MV-4-11 (cell line): ENCODE measurements at regions not wholly inside any gene's neighbourhood (a gene's known extent, or its start where the extent isn't known, plus 50 kb on each side); places are given as distances from the start of the nearest gene placed in this dataset.
A peak's percentile ranks its signal among the peaks of the same experiment; 100 is the strongest.

ENCODE experiments used
- DNase-seq: peaks from one replicate; lab custom pipeline; 2025; lab: John Stamatoyannopoulos, UW

DNA sequence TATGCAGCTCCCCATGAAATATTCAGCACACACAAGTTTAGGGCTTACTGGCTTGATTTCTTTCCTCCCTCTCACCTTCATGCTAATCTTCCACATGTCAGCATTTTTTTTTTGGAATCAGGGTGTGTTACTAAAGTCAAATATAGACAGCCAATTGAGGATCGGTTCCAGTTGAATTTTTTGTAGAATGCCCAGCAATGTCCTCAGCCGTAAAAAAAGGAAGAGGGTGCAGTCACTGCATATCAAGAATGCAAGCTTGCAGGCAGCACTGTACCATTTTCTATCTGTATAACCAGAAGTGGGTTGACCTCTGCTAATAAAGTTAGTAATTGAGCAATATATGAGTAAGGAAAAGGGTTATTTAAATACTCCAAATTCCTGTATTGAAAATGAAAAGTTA is 51.4 kb upstream of the CHMP2B start:
- no peak for DNase-seq

DNA sequence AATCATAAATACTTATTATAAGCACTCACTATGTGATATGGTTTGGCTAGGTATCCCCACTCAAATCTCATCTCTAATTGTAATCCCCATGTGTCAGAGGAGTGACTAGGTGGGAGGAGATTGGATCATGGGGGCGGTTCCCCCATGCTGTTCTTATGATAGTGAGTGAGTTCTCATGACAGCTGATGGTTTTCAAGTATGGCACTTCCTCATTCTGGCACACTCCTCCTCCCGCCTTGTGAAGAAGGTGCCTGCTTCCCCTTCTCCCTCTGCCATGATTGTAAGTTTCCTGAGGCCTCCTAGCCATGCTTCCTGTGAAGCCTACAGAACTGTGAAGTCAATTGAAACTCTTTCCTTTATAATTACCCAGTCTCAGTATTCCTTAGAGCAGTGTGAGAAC is 53.3 kb upstream of the CHMP2B start:
- peak; percentile 75 for DNase-seq

DNA sequence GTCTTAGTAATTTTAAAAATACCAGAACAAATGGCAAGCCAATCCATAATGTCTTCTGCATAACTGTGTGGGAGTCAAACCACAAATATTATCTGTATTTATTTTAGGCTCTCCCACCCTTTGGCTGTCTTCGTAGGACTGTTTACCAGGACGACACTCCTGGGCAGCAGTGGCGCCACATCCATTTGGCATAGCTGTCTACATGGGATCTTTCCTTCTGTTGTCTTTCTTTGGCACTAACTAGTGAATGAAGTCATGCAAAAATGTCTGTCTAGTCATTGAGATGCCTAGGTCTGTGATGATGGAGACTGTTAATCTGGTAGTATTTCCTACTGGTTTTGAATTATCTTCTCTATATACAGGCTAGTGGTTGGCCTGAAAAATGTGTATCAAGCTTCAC is 54.0 kb upstream of the CHMP2B start:
- no peak for DNase-seq

DNA sequence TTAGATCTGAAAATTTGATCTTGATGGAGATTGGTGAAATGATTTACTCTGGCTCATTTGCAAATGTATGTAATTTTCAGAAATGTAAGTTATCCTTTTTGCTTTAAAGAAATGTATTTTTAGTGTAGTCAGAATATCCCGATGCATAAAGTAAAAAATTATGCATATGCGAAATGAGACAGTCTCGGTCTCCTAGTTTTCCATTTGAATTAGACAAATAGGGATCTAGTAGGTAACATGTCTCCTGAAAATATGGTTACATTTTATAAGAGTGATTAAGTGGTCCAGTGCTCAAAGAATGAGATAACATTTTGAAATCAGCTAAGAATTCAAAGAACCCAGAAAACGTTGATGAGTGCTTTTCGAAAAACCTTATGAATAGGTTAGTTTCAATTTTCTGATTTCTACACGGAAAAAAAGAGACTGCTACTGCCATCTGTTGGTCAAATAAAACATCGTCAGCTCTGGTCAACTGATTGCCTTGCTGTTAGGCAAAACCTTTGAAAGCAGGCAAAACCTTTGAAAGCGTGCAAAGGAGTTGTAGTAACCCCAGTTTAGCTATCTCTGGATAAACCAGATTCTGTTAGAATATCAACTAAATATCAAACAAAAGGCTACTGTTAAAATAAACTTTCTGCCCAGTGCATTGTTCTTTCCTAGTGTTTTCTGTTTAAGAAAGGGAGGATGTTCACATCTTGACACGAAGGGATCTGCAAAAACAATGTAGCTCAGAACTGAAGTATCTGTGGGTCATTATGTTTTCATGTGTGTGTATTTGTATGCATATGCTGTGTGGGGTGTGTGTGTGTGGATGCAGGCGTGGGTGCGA is 59.3 kb upstream of the CHMP2B start:
- DNase-seq = peak; percentile 9

DNA sequence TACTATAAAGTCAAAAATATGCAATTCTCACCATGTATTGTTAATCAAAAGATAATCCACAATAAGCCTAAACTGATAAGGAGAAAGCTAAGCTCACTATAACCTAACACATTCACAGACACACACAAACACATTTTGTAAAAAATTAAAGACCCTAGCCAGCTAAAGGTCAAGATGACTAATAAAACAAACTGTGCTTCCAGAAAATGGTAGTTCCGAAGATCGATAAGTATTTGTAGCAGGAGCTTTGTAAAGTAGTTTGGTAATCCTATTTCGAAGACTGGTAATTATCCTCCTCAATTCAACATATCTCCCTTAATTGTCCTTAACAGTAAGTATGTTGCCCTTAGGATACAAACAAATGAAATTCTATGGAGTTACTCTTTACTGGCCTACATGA is 62.9 kb upstream of the CHMP2B start:
- no peak for DNase-seq

DNA sequence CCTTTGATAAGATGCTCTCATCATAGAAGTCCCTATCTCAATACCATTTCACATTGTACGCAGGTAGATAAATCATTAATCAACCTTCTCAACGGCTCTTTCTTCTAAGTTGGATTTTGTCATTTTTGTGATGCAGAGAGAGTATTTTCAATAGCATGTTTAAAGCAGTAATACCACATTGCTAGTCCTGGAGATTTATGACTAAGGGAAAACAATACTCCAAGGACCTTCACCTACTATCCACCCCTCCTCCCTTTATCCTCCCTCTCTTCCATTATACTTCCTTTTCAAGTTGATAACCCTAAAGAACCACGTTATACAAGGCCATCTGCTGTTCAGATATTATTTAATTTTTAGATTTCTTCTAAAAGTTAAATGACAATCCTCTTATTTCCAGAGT is 65.3 kb upstream of the CHMP2B start:
- no peak for DNase-seq

DNA sequence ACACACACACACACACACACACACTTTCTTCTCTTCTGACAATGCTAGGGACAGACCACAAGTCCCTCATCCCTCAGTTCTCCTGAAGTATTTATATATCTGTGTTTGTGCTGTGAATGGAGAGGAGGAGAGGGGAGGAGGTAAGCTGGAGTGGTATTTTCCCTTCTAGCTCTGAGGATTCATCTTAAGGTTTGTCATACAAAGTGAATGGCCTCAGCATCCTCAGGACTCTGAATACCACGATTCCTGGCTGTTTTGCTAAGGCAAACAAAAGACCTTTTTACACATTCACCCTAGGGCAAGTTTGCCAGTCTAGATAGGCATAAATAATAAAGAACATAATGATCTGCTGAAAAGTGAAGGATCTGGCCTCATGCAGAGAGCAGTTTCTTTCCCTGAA is 65.7 kb upstream of the CHMP2B start:
- DNase-seq = no peak

DNA sequence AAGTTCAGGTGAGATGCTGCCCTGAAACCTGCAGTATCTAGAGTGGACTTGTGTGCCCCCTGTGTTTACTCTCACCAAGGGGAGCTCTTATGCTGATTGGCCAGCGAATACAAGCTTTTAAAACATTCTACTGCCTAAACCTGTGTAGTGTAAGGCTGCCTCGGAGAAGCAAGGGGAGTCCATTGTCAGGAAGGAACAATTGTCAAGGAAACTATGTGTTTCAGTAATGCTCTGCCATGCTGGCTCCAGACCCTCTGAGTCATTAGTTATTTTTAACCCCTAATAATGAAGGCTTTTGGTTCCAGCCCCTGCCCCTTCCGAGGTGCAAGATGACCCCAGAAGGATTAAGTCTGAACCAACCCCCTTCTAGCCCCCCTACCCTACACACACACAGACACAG is 66.1 kb upstream of the CHMP2B start:
- no peak for DNase-seq

DNA sequence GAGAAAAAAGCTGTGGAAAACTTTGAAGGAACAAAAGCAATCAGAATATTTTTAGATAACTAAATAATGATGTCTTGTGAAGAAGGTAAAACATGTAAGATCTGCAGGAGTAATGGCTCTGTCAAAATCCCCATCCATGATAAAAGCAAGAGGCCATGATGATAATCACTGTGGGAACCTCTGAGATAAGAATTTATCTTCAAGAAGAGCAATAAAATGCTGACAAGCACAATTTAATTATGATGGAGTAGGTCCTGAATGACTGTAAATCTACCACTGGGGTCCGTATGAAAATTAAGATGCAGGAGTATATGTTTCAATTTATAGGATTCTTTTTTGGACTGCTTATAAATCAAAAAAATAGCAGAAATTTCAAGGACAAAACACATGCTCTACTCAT is 68.3 kb upstream of the CHMP2B start:
- DNase-seq = no peak

DNA sequence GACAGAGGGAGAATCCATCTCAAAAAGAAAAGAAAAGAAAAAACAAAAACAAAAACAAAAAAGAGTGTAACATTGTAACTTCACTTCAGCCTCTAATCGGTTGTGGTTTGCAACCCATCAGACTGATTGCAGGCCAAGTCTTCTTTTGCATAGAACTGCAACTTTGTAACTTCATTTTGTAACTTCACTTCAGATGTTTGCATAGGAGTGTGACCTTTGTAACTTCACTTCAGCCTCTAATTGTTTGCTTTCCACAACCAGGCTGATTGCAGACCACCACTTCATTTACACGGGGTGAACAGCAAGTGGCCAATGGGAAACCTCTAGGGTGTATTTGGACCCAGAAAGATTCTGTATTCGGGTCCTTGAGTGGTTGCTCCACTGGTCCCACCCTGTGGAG is 79.1 kb upstream of the CHMP2B start:
- no peak for DNase-seq

DNA sequence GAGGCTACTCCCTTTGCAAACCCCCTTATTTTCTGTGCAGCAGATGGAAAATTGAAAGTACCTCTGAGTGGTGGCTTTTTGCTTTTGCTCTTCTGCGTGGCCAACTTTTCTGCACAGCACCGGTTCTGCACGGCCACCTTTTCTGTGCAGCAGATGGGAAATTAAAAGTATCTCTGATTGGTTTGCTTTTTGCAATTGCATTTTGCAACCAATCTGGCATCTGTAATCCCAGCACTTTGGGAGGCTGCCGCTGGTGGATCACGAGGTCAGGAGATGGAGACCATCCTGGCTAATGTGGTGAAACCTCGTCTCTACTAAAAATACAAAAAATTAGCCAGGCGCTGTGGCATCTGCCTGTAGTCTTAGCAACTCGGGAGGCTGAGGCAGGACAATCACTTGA is 79.5 kb upstream of the CHMP2B start:
- no peak for DNase-seq

DNA sequence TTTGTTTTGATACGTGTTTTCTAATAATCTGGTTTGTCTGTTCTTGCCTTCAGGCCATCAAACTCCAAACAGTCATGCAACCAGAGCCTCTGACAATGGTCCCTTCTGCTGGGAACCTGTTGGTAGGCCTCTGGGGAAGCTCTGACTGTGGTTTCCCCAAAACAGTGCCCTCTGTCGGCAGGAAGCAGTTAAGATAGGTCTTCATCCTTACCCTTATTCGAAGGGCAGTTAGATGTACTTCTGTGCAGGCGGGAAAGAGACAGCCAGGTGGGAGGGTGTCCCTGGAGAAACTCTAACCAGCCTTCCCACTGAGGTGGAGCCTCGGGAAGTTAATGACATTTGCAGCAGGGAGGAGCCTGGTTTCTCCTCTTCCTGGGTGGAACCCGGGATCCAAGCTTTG is 81.6 kb upstream of the CHMP2B start:
- DNase-seq = no peak

DNA sequence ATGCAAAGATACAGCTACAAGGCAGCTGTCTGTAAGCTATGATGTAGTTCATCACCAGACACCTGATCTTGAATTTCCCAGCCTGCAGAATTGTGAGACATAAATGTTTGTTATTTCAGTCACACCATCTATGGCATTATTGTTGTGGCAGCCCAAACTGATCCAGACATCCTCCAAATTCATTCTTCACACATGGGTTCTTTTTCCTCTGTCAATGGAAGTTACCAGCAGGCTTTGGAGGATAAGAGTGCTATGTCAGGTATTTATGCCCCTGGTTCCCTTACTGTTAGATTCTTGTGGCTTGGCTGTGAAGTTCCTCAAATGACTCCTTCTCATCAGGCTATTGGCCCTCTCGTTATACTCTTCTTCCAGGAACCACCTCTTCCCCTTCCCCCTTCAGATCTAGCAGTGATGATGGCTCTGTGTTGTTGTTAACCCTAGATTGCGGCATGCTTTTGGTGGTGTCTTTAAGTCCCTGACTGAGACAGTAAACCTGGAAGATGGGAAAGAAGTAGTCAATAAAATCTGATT is 91.0 kb upstream of the CHMP2B start:
- no peak for DNase-seq

DNA sequence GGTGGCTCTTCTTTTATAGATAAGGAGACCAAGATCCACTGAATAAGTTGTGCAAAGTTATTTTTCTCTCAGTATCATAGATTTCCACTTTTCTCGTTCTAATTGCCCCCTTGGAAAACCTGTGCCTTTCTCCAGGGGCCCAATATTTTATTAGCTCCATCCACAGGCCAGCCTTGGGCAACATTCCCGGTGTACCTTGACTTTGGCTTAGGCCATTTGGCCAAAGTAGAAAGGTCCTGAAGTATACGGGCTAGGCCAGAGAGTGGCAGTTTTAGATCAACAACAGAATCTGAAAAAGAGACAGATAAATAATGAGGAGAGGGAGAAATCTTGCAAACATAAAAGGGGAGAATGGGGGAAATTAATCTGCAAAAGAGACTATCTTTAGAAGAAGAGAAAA is 91.7 kb upstream of the CHMP2B start:
- DNase-seq = no peak

DNA sequence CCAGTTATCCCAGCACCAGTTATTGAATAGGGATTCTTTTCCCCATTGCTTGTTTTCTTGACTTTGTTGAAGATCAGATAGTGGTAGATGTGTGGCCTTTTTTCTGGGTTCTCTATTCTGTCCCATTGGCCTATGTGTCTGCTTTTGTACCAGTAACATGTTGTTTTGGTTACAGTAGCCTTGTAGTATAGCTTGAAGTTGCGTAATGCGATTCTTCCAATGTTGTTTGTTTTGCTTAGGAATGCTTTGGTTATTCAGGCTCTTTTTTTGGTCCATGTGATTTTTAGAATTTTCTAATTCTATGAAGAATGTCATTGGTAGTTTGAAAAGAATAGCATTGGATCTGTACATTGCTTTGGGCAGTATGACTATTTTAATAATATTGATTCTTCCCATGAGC is 94.3 kb upstream of the CHMP2B start:
- DNase-seq = no peak

DNA sequence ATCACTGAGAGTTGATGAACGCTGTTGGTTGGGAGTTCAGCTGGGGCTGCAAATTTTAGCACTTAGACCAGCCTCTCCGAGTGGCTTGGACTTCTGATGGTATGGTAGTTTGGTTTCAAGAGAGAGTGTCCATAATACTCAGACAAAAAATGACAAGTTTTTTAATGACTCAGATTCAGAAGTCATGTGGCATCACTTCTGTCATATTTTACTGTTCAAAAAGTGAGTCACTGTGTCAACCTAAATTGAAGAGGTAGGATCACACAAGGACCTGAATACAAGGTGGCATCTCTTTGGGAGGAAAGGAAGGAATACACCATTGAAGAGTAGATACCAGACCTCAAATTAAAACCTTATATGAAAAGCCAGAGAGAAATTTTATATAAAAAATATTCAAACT is 99.1 kb upstream of the CHMP2B start:
- no peak for DNase-seq

DNA sequence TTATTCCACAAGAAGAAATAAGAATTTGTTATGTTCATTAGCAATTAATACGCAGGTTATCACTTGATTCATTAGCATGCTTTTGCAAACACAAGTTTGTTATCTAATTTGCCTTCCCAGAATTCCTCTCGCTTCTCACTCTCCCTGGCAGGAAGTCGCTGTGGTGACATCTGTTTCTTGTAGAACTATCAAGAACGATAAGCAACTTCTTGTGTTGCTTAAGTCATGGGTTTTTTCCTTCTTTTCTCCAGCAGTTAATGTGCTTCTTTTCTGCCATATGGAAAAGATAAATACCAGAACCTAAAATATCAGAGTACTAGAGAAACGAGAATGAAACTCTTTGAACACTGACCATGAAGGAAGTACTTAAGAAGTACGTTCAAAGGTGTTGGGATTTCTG is 99.8 kb upstream of the CHMP2B start:
- no peak for DNase-seq

DNA sequence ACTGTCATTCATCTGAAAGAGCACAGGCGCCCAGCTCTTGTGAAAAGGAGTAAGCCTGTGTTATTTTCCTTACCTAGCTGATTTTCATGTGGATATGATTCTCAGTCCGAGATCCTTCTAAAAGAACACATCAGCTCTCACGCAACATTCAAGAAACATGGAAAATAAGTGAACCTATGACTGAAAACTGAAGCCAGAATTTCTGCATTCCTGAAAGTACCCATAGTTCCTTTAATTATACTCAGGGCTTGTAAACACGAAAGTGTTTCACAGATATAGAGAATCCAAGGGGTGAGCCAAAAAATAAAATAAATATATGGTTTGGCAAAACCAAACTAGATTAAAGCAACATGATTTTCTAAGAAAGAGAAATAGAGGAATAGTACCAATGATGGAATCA is 100.8 kb upstream of the CHMP2B start:
- DNase-seq = no peak

DNA sequence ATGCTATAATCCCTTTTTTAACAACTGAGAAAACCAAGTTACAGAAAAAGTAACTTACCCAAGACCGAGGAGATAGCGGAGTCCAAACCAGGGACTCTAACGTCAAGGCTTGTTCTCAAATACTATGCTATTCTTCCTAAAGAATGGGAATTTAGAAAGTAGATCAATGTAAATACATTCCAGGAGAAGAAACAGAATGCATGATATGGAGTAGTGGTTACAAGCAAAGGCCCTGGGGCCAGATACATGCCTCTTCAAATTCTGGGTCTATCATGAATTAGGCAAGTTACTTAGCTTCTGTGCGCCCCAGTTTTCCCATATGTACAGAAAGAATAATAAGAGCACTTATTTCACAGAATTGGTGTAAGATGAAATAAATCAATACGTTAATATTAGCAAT is 102.0 kb upstream of the CHMP2B start:
- DNase-seq = no peak

DNA sequence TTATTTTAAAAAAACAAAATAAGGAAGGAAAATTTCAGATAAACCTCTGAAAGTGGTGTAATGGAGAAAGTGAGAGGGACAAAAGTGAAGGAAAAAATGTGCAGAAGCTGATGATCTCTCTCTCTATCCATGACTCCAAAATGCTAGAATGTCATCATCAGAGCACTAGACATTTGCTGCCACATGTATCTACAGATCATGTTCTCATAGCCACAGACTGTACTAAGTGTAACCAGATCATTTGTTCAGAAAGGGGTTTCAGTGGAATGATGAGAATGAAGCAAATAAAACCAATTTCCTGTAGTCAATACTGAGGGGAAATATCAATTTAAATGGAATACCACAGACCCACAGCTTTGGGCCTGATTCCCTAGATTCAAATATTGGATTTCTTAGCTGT is 104.3 kb upstream of the CHMP2B start:
- DNase-seq = no peak

DNA sequence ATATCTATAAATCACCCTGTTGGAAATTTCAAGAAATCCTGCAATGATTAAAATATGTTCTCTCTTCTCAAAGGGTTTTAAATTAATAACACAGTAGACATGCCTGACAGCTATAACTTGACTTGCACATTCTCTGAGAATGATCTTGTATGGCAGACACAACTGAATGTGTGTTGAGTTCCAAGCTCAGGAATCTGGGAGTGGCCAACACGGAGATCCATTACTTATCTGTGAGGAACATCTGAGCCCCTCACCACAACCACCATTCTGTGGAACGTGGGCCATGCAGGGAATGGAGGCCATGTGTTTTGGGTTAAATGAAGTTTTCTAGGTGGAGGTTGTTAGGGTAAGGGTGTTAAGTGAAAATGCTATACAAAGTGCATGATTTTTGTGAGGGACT is 105.3 kb upstream of the CHMP2B start:
- no peak for DNase-seq

DNA sequence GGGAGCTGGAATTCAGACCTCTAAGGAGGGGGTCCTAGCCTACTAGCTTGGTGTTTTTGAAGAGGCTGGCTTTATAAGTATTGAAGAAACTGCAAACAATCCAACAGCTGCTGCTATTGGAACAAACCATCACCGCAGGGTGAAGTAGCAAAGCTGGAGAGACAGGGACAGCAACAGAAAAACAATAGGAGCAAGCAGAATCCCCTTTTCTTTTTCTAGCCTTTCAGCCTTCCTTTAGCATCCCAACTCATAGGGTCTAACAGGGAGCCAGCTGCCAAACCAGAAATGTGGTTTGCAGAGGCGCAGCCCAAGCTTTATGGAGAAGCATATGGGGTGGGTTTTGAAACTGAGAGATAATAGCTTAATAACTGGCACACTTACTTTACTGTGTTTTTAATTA is 106.2 kb upstream of the CHMP2B start:
- no peak for DNase-seq

DNA sequence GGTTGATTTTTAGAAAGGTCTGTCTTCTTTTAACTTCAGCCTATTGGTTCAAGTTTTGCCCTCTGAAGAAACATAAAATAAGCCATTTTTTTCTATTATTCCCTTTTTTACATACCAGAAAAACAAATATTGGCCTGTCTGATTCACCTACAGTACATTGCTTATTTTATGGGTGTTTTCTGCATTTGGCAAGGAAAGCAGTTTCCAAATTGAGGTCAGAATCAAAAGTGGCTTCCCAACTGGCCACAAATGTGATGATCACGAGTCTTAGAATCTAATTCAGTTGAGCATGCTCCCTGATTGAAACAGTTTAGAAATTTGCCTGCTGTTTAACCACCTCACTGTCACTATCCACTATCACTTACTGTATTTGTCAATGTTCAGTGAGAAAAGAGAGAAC is 106.9 kb upstream of the CHMP2B start:
- DNase-seq = no peak

DNA sequence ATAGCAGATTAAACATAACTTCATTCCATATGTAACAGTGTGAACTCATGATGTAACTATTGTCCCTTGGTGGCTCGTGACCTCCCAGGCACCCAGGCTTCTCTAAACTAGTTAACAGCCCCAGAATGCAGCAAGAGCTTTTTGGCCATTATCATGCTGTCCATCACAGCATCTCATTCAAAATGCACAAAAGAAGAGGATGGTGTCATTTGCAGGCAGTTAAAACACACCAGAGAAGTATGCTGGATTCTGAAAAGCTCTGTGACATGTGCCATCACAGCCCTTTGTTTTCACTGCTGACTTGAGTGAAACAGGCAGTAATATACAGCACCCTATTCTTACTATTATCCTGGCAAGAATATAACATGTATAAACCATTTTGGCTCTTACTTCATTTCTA is 117.6 kb upstream of the CHMP2B start:
- DNase-seq = no peak
